Activated CD8-positive, alpha-beta memory T cell treated with anti-CD3 and anti-CD28 coated beads, Interleukin-2, amount 50 U/mL, for 1 hour (primary cell): ENCODE measurements at regions not wholly inside any gene's neighbourhood (a gene's known extent, or its start where the extent isn't known, plus 50 kb on each side); places are given as distances from the start of the nearest gene placed in this dataset.

Source experiments
- DNase-seq: peaks from one replicate; pipeline ENCODE4 v3.0.0-alpha.2; 2020; ENCODE audit errors: extremely low read depth

- DNase-seq = no peak
Observed at GRCh38 chr7:47043304-47043703, 538.6 kb downstream of the TNS3 start.

DNA sequence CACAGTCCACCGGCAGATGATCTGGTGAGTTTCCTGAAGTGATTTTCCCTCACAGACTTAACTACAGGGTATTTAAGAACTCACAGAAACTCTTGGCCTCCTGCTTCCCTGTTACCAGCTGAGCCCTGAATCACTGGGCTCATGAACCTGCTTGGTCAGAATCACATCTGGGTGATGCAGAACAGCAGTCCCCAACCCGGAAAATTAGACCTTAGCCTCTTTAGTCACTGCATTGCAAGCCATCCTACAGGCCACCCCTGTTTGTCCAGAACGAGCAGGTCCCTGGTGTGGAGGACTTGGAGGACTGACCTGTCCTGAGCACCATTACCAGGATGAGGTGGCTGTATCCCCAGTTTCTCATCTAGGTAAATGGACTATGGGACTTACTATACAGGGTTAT lies 539.2 kb downstream of the TNS3 start:
- no peak for DNase-seq

DNA sequence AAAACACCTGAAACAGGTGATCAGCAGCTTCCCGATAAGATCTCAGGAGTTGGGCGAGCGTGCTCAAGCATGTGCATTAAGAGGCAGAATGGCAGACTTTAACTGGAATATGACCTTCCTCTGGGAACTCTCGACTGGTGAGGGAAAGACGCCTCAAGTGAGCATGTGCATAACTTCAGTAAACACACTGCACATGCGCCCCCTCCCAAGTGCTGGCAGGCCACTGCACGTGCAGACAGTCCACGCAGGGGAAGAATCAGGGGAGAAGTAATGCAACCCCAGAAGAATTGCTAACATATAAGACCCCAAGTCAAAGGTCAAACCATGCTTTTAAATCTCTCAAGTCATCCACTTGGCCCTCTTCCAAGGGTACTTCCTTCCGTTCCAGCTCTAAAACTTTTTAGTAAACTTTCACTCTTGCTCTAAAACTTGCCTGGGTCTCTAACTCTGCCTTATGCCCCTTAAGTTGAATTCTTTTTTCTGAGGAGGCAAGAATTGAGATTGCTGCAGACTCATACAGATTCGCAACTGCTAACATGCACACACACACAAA lies 541.0 kb downstream of the TNS3 start:
- DNase-seq = no peak

DNA sequence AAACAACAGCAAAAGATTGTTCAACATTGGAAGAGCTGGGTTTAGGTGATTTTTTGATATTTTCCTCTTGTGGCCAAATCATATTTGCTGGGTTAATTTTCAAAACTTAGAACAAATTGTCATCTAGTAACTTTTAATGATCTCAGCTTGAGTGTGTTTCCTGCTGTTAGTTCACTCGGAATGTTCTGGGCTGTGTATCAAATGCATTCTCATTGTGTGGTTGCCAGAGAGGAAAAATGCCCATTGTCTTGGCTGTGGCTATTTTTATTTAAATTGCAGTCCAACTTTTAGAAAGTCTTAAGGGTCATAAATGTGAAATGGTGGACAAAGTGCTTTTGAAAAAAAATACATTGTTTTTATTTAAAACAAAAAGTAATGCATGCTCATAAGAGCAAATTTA lies 542.0 kb downstream of the TNS3 start:
- DNase-seq = no peak

- DNase-seq = no peak
Observed at GRCh38 chr7:47039089-47039648, 542.7 kb downstream of the TNS3 start.

DNA sequence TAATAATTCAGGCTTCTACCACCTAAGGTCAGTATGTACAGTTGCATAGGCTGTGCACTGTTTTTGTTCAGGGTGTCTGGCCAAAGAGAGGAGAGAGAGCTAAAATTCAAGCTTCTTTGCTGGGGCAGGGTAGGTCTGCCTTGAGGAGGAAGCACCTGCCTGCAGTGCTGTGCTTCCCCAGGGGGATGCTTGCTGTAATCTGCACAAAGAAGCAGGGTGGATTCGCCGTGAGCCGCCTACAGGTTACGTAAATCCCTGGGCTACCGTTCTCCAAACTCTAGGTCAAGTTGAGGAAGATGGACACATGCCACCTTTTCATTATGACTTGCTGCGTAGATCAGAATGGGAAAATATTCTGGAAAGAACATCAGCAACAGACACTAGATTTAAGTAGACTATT lies 543.3 kb downstream of the TNS3 start:
- DNase-seq = no peak

DNA sequence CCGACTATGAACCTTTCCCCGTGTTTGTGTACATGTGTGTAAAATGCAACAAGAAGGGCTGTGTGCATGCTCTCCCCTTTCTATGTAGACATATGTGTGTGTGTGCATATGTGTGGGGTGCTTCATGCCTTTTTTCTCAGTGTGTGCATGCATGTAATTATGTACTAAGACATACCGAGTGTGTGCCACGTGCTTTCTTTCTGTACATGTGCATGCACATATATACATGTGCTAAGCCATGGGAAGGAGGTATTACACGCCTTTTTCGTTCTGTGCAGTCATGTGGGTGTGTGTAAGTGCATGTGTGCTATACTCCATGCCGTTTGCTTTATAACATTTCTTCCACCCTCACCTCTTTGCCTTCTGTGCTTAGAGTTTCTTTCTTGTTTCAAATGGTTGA lies 544.3 kb downstream of the TNS3 start:
- no peak for DNase-seq

DNA sequence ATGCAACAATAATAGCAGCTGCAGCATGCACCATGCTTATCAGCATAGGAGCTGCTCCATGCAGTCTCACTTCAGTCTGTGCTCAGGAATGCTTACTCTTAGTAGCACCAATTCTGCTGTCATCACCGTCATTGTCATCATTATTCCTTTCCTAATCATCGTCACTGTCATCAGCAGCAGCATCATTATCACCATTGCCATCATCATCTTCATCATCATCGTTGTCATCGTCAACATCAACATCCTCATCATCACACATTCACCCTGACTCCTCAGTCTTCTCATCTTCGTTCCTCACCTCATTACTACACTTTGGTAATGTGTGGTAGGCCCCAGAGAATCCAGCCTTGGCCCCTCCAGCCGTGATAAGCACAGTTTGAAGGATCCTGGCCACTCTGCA lies 545.0 kb downstream of the TNS3 start:
- no peak for DNase-seq

DNA sequence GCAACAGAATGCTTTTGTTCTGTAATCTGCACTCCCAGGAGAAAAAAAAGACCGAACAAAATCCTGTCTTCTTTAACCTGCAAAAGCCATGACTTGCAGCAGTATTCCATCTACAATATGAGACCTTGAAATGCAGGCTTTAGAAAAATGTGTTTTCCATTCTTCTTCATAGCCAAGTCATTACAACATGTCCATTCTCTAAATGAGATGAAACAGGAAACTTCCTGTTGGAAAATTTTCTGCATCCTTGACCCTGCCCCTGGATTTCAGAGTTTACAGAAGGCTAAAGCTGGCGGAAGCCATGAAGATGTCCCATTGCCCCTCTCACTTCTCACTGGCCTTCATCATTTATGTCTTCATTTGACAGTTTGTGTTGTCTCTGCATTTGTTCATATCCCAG lies 546.4 kb downstream of the TNS3 start:
- no peak for DNase-seq

- DNase-seq = no peak
Observed at GRCh38 chr7:47034180-47034579, 547.7 kb downstream of the TNS3 start.

- no peak for DNase-seq
Observed at GRCh38 chr7:47032536-47032908, 549.4 kb downstream of the TNS3 start.

GRCh38 chr7:47031786-47032535 lies 550.0 kb downstream of the TNS3 start:
- no peak for DNase-seq

- no peak for DNase-seq
Observed at GRCh38 chr7:47028284-47028683, 553.6 kb downstream of the TNS3 start.

DNA sequence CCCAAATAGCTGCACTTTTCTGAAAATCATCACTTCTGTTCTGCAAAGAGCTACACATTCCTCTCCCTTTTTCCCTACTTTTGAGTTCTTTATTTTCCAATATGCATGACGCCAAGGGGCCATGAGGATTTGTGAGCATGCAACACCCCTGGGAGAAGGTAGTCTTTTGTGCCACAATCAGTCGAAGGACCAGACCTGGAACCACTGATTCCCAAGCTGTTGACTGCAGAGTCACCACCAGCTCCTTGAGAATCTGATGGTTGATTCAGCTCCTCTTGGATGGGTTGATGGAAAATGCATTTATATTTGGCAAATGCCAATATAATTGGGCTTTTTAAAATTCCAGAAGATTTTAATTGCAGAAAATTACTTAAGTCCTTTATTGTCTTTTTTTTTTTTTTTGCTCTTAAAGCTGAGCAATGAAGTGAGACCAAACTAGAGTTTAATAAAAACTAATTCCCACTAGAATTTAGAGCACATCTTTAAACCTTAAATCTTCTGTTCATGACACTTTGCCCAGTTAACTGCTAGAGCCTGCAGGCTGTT lies 554.1 kb downstream of the TNS3 start:
- DNase-seq = no peak

- DNase-seq = no peak
Observed at GRCh38 chr7:47026780-47027361, 555.0 kb downstream of the TNS3 start.

DNA sequence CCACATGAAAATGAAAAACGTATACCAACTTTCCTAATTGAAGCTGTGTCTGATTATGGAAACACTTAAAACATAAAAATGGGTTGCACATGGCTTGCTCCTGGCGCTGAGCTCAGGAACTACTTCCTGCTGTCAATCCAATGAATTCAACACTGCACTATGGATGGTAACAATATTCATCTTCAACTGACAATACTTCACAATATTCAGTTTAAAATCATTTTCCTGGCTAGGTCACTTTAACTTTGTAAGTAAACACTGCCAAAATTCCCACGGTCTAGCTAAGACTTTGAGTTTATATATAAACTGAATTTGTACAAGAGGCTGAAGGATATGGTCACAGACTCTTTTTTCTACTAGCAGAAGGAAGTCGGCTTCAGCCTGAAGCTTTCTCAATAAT lies 556.9 kb downstream of the TNS3 start:
- no peak for DNase-seq

DNA sequence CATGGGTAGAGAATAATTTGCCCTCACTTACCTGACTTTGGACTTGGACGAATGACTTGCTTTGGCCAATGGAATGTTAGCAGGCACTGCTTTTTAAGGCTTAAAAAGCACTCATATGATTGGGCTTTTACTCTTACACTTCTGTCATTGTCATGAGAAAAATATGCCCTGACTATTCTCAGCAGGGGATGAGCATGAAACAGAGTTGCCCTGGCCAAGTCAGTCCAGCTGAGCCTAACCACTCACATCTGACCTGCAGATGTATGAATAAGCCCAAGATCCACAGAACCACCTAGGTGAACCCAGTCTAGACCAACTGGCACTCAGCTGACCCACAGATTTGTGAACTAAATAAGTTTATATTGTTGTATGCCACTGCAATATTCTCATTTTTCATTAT lies 573.5 kb downstream of the TNS3 start:
- no peak for DNase-seq

GRCh38 chr7:47007471-47007870 lies 574.4 kb downstream of the TNS3 start:
- no peak for DNase-seq

GRCh38 chr7:47000561-47000960 lies 581.4 kb downstream of the TNS3 start:
- DNase-seq = no peak

DNA sequence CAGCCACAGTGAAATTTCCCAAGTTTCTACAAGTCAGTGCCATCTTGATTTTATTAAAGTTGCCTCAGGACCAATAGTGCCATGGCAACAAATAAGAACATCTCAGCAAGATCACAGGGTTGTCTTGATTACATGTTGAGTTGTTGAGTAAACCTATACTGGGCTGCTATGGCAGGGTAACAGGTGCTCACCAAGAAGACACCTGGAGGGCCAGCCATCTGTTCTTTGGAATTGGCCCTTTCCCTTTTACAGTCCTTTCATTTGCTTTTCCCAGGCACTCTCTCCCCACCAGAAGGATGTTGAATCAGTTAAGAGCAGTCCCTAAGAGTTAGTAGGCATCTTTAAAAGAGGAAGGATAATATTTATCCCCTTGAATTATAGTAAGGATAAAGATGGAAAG lies 582.0 kb downstream of the TNS3 start:
- DNase-seq = no peak

DNA sequence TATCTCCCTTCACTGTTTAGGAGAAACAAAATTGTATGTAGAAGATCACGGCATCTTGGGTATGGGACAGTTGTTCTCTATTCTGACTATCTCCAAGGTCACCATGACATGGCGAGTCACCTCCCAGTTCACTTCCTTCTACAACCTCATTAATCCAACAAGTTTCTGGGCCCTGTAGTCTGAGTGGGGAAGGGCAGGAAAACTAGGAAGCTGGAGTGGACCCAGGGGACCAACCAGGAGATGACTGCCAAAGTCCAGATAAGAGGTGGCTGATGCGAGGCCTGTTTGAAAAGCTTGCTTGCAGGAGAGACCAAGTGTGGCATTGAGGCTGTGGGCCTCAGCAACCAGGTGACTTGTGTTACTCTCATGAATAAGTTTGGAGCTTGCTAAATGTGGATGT lies 584.9 kb downstream of the TNS3 start:
- no peak for DNase-seq

- DNase-seq = no peak
Observed at GRCh38 chr7:46993396-46993795, 588.5 kb downstream of the TNS3 start.

GRCh38 chr7:46990761-46991160 lies 591.1 kb downstream of the TNS3 start:
- no peak for DNase-seq
